ENCODE measurements at regions not wholly inside any gene's neighbourhood (a gene's known extent, or its start where the extent isn't known, plus 50 kb on each side); places are given as distances from the start of the nearest gene placed in this dataset.

DNA sequence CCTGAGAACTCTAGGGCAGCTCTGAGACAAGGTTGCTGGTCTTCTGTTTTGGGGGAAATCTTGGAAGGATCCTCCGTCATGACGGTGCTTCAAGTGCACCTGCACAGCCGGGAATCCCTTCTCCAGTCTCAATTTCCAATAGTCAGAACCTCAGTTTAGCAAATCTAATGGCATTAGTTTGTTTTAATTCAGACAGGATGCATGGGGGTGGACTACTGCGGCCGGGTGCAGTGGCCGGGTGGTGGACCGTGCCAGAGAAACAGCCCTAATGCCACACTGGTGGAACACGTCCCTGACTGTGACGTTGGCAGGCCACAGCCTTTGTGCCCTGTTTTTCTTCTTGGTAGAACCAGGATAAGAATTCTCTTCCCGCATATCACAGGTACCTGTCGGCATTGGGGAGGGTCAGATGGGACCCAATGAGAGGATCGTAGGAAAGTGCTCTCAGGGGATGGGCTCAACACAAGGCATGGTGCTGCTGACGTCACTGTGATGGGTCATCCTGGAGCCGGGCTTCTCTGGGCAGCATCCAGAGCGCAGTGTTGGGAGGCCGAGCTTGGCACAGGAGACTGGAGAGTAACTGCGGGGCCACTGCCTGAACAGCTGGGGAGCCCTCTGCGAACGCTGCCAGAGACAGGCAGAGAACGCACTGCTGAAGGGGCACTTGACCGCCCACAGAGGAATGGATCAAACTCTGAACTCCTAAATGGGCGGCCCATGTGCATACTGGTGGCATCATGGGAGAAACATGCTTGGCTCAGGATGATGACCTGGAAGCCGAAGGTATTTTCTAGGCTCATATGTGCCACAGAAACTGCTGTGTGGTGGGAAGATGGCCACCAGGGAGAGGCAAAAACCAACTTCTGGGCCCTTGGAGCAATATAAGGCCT lies 313.8 kb upstream of the SHH start:
- DNase-seq (ENCODE audit: low spot score), result no peak

DNA sequence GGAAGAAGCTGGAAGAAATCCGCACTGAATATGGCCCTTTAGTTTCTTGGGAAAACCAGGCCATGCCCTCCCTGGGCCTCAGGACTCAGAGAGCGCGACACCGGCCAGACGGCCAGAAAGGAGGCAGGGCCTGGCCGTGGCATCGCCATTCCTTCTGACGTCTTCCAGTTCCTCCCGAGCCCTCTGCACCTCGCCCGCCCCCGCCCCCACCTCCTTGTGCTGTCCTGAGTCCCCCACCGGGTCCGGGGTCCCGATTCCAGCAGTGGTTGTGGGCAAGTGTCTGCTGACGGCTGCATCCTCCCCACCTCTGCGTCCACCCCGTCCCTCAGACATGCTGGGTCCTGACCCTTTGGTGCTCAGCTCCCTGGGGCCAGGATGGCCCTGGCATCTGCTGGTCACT lies 312.1 kb upstream of the SHH start:
- DNase-seq (ENCODE audit: low spot score), result no peak

DNA sequence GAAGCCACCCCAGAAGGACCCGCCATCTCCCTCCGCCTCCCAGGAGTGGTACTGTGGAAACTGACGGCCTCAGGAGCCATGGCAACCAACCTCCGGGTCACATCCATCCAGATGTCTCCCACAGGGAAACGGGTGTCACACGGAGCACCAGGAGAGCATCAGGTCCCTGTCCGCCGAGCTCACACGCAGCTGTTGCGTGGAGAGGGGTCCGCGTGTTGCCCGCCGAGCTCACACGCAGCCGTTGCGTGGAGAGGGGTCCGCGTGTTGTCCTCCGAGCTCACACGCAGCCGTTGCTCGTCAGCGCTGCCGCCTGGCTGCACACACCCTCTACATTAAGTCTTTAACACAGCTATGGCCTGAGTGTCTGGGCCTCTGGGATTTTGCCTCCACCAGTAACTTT lies 311.1 kb upstream of the SHH start:
- DNase-seq (ENCODE audit: low spot score), result no peak

DNA sequence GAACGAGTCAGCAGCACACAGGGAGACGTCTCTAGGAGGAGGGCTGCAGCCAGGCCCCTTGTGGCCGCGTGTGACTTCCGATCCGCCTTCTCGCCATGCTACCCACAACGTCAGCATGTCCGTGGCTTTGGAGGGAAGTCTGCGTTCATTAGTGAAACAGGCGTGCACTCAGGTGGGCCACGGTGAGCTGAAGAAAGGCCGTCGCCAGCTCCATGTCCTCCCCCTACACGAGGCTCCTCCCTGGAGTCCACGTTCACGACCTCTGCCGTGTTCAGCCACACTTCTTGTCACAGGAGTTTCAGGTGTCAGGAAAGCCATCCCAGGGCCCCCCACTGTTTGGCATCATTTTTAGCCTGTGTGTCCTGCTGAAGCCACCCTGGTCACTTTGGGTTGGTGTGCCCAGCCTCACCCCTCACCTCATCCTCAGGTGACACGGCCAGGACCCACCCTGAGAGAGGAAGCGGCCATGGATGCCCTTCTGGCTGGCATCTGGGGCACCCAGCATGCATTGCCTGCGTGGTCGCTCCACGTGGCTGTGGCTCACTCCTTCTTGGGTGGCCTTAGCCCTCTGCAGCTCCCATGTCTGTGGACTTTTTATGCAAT lies 310.6 kb upstream of the SHH start:
- no peak for DNase-seq (ENCODE audit: low spot score)

DNA sequence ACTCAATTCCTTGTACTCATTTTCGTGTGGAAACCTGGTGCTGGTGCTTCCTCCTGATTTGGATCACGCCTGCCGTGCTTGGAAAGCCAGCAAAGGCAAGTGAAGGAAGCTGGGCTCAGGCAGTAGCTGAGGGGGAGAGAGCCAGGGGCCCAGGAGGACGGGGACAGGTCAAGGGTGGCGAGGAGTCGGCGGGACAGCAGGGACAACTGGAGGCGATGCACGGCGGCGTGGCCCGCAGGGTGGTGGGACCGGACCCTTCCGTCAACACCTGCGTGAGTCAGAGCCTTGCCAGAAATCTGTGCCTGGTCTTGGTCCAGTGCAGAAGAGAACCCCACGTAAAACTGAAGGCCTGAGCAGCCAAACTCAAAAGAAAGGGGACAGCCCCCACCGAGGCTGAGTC lies 309.7 kb upstream of the SHH start:
- no peak for DNase-seq (ENCODE audit: low spot score)

DNA sequence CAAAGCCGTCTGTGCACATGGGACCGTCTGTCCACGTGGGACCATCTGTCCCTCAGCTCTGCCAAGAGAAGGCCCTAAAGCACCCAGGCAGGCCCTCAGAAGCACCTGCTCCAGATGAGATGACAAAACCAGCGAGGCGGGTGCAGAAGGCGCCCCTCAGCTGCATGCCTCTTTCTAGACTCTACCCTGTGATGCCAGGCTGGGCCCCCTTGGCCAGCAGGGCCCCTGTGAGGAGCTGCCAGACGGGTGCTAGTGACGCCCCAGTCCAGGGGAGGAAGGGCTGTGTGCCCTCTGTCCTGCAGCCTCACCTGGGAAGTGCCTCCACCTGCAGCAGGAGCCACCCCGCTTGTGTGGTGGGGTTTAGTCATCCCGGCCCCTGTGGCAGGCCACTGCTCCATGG lies 309.2 kb upstream of the SHH start:
- DNase-seq (ENCODE audit: low spot score), result no peak

DNA sequence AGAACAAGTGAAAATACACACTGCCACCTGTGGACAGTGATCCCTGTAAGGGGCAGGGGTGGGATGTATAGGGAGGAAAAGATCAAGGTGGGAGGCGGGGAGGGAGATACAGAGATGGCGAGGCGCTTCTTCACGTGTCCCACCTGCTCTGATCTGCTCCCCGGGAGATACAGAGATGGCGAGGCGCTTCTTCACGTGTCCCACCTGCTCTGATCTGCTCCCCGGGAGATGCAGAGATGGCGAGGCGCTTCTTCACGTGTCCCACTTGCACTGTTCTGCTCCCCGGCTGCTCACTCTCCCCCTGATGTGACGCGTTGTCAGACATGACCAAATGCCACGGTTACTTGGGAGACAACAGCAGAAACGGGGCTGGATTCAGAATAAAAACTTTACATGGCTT lies 308.3 kb upstream of the SHH start:
- DNase-seq (ENCODE audit: low spot score), result no peak

DNA sequence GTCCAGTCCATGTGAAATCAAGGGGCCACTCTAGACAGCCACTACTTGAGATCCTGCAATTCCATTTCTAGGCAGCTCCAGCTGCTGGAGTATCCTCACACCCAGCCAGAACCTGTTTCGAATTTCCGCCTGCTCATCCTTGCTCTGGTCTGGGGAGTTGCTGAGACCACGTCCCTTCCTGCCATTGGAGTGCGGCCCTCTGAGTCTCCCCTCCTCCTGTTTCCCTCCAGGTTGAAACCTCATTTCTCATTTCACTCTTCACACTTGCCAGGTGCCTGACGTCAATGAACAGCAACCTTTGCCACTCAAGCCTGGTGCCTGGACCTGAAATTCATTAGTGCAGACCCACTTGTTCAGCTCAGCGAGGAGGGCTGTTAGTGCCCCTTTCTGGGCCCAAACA lies 307.5 kb upstream of the SHH start:
- DNase-seq (ENCODE audit: low spot score), result no peak

DNA sequence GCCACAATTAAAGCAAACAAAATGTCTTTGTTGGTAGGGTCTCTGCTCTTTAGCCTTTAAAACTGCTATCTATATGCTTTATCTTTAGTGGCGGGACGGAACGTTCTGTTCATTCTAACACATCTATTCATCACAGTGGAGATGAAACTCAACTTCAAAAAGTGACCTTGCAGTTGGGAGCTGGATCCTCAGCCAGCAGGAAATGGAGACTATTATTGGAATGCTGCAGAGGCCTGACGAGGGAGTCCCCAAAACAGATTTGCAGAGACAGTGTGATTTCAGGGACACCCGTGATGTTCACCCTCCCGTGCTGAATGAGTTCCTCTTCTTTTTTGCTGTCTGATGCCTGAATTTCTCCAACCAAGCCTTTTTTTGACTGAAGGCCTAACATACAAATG lies 306.0 kb upstream of the SHH start:
- DNase-seq (ENCODE audit: low spot score), result no peak

DNA sequence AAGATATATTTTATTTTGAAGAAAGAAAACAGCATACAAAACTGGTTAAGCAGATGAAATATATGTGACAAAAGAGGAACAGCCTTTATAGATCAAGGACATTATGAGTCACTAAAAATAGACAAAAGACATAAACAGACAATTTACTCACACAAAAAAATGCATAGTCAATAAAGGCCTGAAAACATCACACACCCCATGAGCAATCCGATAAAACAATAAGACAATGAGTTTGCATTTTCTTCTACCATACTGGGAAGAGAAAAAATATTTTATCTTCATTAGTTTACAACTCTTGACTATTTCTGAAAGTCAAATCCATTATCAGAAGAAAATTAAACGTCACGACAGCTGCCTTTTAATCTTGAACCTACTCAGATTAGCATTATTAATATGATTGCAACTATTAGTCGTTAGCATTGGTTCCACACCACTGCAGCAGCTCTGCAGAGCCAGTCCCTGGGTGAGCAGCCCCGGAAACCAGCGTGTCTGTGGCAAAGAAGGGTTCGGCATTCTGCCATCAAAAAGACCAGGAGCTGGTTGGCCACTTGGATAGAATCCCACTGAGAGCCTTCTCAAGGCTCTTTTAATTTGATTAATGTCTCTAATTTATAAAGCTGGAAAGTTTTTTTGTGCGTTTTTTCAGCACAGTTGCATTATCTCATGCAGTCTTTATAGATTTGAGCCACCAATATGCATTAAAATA lies 305.4 kb upstream of the SHH start:
- no peak for DNase-seq (ENCODE audit: low spot score)

DNA sequence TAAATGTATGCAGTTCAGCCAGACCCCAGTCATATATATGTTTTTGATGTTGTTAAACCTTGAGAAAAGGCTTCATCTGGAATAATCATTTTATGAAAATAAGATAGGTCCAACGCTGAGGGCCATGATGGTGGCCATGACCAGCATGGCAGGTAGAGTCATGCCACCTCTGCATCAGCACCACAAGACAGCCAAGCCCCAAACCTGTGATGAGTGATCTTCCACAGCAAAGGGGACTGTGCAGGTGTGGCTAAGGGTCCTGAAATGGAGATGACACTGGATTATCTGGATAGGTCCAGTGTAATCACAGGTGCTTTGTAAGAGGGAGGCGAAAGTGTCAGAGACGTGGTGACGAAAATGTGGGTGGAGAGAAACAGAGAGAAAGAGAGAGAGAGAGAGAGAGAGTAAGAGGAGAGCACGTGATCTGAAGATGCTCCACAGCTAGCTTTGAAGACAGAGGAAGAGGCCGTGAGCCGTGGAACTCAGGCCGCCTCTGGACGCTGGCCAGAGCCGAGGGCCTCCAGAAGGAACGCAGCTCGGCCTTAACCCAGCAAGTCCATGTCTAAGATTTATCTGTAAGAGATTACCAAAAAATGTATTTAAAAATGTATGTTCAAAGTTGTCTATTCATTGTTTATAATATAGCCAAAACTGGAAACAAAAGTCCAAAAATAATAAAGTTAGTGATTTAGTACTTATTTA lies 304.4 kb upstream of the SHH start:
- DNase-seq (ENCODE audit: low spot score), result no peak

DNA sequence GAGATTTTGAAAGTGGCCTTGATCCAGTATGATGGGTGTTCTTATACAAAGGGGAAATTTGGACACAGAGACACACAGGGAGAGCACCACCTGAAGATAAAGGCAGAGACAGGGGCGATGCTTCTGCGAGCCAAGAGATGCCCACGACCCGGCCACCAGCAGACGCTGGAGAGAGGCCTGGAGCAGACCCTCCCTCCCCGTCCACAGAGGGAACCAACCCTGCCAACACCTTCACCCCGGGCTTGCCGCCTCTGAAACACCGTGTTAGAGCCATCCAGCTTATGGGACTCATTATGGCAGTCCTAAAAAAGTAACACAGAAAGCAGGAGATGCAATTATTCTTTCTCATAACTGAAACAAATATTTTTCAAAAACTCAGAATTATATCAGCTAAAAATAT lies 303.3 kb upstream of the SHH start:
- DNase-seq (ENCODE audit: low spot score), result no peak

DNA sequence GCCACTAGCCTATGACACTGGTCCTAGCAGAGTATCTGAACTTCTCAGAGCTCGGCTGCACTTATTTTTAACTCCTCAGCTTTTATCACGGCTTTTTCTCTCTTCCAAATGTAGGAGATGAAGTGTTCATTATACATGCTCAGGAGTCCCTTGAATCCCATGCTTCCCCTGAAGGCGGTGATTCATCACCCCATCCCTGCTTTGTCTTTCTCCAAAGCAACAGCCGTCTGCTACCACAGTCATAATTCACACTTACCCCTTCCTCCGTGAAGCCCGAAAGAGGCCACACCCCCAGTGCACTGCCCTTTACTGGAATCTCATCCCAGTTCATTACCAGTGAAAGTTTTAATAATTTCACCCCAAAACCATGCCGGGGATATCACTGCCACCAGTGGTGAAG lies 301.5 kb upstream of the SHH start:
- no peak for DNase-seq (ENCODE audit: low spot score)

DNA sequence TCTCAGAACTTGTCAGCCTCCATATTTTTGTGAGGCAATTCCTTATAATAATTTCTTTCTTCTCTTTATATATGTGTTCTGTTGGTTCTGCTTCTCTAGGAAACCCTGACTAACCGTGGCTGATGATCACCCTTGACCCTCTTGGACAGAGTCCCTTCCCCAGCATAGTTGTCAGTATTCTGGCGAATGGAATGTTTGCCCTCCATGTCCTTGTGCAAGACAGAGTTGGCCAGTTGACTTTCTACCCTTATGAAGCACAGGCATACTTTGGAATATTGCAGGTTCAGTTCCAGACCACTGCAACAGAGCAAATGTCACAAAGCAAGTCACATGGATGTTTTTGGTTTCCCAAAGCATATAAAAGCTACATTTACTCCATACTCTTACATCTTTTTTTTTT lies 297.7 kb upstream of the SHH start:
- DNase-seq (ENCODE audit: low spot score), result no peak

DNA sequence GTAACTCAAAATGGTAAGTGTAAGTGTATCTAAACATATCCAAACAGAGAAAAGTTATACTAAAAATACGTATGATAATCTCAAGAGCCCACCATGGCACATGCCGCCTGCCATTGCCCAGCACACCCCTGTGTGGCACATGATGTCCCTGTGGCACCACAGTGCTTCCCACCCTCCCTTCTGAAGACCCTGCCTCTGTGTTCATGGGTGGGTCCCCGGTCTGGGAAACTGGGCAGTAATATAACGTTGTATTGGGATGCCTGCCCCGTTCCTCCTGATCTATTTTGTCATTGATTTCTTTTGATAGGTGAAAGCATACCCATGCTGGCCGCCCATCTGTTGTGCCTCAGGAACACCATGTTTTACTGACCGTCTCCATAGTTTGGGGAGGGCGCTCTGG lies 296.8 kb upstream of the SHH start:
- no peak for DNase-seq (ENCODE audit: low spot score)

DNA sequence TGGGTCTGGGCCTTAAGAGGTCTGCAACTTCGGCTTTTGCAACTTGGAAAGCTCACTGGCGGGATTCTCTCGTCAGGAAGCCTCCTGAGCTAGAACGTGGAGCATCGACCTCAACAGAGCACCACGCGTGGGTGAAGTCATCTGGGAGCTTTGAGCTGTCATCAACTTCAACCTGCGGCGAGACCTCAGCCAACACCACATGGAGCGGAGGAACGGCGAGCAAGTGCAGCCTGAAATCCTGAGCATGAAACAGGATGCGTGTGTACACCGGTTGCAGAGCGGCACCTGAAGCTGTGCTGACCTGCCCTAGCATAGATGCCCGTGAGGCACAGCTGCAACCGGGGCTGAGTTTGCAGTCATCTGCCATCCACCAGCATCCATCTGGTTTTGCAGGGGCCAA lies 295.7 kb upstream of the SHH start:
- no peak for DNase-seq (ENCODE audit: low spot score)

DNA sequence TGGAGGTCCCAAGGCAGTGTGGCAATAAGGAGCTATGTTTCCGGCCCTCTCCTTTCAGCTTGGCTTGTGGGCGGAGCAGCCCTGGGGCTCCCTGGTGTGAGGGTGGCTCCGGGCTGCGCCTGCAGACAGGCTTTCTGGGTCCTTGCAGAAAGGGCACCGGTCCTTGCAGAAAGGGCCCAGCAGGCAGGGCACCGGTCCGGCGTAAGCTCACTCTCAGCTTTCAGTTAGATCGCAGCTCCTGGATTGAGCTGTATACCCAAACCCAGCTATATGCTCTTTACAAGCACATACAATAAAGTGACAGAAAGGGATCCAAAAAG lies 293.8 kb upstream of the SHH start:
- no peak for DNase-seq (ENCODE audit: low spot score)

DNA sequence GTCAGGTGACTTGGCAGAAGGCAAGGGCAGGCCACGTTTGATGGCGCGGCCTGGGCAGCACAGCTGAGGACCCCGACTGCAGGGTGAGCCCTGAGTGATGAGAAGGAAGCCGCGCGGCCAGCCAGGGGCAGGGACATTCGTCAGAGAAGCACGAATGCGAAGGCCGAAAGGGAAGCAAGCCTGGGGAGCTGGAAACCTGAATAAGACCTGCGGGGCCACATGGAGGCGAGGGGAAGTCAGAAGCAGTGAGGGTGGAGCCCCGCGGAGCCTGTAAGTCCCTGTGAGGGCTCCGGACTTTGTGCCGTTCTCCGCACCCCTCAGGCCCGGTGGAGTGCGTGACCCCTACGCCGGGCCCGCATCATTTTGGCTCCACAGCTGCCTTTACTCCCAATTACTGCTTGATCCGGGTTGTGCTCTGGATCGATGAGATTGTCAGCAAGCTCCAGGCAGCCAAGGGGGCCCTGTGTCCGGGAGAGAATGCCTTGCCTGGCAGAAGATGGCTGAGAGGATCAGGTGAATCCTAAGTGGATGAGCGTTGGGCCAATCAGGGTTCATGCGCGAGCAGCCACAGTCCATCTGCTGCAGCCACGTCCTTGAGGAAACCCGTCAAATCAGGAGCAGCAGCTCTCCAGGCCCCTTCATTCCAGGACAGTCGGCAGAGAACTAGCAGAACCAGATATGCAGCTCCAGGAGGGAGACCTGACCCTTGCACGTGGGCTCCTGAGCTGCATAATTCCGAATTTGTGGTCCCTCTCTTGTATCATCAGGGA lies 293.3 kb upstream of the SHH start:
- no peak for DNase-seq (ENCODE audit: low spot score)

DNA sequence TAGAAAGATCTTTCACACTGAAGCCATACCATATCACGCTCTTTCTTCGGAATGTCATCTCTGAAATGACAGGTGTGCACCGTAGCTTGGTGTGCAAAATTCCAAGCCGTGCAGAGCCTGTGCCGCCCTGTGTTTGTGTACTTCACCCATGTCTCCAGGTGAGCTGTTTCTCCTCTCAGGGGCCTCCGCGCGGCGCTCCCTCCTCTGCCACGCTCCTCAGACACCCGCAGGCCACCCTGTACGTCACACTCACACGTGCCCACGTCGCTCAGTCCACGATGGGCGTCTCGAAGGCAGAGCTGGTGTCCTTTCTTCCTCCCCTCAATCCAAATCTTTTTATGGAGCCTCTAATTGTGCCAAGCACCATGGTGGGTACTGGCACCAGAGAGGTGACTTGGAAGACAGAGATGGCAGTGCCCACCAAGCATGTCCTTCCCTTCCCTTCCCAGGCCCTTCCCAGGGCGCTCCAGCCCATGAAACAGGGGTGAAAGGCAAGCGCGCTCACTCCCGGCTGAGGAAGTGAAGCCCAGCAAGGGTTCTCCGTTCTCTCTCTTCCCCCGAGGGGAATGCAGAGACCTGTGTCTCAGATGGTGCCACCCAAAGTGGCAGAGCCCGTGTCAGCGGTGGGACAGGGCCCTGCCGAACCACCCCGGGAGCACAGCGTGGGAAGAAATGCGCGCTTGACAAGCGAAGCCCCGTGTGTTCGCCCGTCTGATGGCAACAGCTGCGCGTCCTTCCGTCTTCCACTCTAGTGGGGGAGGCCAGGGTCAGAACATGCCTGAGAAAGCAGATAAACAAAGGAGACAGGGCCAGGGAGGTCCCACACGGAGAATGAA lies 292.5 kb upstream of the SHH start:
- DNase-seq (ENCODE audit: low spot score), result no peak

DNA sequence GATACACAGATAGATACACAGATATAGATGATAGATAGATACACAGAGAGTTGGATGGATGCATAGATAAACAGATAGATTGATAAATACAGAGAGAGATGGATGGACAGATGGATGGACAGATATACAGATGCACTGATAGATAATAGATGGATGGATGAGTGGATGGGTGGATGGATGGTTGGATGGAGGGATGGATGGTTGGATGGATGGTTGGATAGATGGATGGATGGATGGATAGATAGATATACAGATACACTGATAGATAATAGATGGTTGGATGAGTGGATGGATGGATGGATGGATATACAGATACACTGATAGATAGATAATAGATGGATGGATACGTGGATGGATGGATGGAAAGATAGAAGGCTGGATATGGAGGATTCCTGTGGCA lies 290.0 kb upstream of the SHH start:
- DNase-seq (ENCODE audit: low spot score), result no peak

DNA sequence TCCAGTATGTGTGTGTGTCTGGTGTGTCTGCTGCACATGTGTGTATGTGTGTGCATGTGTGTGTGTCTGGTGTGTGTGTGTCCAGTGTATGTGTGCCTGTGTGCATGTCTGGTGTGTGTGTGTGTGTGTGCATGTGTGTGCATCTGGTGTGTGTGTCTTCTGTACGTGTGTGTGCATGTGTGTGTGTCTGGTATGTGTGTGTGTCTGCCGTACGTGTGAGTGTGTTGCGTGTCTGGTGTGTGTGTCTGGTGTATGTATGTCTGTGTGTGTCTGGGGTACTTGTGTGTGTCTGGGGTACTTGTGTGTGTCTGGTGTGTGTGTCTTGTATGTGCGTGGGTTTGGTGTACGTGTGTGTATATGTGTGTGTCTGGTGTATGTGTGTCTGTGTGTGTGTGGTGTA lies 289.1 kb upstream of the SHH start:
- no peak for DNase-seq (ENCODE audit: low spot score)
